K562 (cell line): ENCODE measurements at regions not wholly inside any gene's neighbourhood (a gene's known extent, or its start where the extent isn't known, plus 50 kb on each side); places are given as distances from the start of the nearest gene placed in this dataset.
A peak's percentile ranks its signal among the peaks of the same experiment; 100 is the strongest.

ENCODE experiments used
- BACH1 ChIP-seq: fragments of 200-800 bp; sonication (Bioruptor generic); IDR thresholded peaks from 2 replicates; pipeline ENCODE4 v1.6.1; 2016; ENCODE audit warnings: missing genetic modification characterization, missing compliant biosample characterization
- GATA2 ChIP-seq: sonication (generic); formaldehyde crosslinking; IDR thresholded peaks from 2 replicates; pipeline ENCODE4 v1.4.0; 2020; ENCODE audit warnings: mild to moderate bottlenecking, missing genetic modification reagents
- HDGF ChIP-seq: fragments of 450-650 bp; IDR thresholded peaks from 2 replicates; pipeline ENCODE4 v1.6.1; 2016
- HOXB6 ChIP-seq: fragments of 250-450 bp; sonication (Bioruptor Pico); IDR thresholded peaks from 2 replicates; pipeline ENCODE4 v1.5.1; 2022; ENCODE audit warnings: mild to moderate bottlenecking, borderline replicate concordance
- MAZ ChIP-seq, 2 experiments: fragments of 450-650 bp in 1 of 2; sonication (generic) in 1 of 2; formaldehyde crosslinking; IDR thresholded peaks in 1 of 2; conservative IDR thresholded peaks in 1 of 2; 2 replicates each; pipeline versions ENCODE4 v1.4.0 to v1.5.0; 2020; ENCODE audit warnings: mild to moderate bottlenecking in 1 of 2, missing genetic modification reagents in 1 of 2
- MYBL2 ChIP-seq, 2 experiments: fragments of 450-650 bp in 1 of 2; sonication (generic) in 1 of 2; formaldehyde crosslinking in 1 of 2; IDR thresholded peaks; 2 replicates each; pipeline versions ENCODE4 v1.6.1 to v1.8.1; 2017 to 2022; ENCODE audit warnings: borderline replicate concordance in 1 of 2, inconsistent platforms in 1 of 2, low read depth in 1 of 2, mild to moderate bottlenecking in 1 of 2, missing genetic modification reagents in 1 of 2, moderate library complexity in 1 of 2
- XRCC5 ChIP-seq: fragments of 200-400 bp; formaldehyde crosslinking; IDR thresholded peaks from 2 replicates; pipeline ENCODE4 v1.6.1; 2017; ENCODE audit warnings: low read depth, mild to moderate bottlenecking, low read length
- ZFP1 ChIP-seq: fragments of 450-650 bp; formaldehyde crosslinking; IDR thresholded peaks from 2 replicates; pipeline ENCODE4 v1.4.0; 2020; ENCODE audit warnings: mild to moderate bottlenecking, mixed read lengths
- ZNF239 ChIP-seq: fragments of 250-450 bp; sonication (Bioruptor Pico); IDR thresholded peaks from 2 replicates; pipeline ENCODE4 v1.4.0; 2020; ENCODE audit warnings: mild to moderate bottlenecking
- ZNF507 ChIP-seq: conservative IDR thresholded peaks from 2 replicates; pipeline ENCODE4 v1.6.1; 2017; ENCODE audit warnings: missing genetic modification characterization, missing compliant biosample characterization
- ZNF785 ChIP-seq: fragments of 250-450 bp; sonication (Bioruptor Pico); IDR thresholded peaks from 2 replicates; pipeline ENCODE4 v1.4.0; 2020; ENCODE audit warnings: mild to moderate bottlenecking
- TF ChIP-seq, protein P1 (sequence below): fragments of 250-450 bp; sonication (Bioruptor Pico); IDR thresholded peaks from 2 replicates; pipeline ENCODE4 v1.5.0; 2021
- TF ChIP-seq, protein P2 (sequence below), 2 experiments: IDR thresholded peaks; 2 replicates each; pipeline ENCODE4 v1.6.1; 2012; ENCODE audit warnings: improper control_type of control experiment in 2 of 2, low read depth in 2 of 2, low read length in 2 of 2, borderline replicate concordance in 1 of 2
- TF ChIP-seq, protein P3 (sequence below): fragments of 450-650 bp; formaldehyde crosslinking; IDR thresholded peaks from 2 replicates; pipeline ENCODE4 v1.4.0; 2022; ENCODE audit warnings: mild to moderate bottlenecking, moderate library complexity
- TF ChIP-seq, protein P4 (sequence below), 2 experiments: IDR thresholded peaks in 1 of 2; conservative IDR thresholded peaks in 1 of 2; 2 replicates each; pipeline ENCODE4 v1.6.1; 2016; ENCODE audit warnings: low read depth in 2 of 2, mild to moderate bottlenecking in 1 of 2, missing compliant biosample characterization in 1 of 2, missing genetic modification characterization in 1 of 2, moderate library complexity in 1 of 2

DNA sequence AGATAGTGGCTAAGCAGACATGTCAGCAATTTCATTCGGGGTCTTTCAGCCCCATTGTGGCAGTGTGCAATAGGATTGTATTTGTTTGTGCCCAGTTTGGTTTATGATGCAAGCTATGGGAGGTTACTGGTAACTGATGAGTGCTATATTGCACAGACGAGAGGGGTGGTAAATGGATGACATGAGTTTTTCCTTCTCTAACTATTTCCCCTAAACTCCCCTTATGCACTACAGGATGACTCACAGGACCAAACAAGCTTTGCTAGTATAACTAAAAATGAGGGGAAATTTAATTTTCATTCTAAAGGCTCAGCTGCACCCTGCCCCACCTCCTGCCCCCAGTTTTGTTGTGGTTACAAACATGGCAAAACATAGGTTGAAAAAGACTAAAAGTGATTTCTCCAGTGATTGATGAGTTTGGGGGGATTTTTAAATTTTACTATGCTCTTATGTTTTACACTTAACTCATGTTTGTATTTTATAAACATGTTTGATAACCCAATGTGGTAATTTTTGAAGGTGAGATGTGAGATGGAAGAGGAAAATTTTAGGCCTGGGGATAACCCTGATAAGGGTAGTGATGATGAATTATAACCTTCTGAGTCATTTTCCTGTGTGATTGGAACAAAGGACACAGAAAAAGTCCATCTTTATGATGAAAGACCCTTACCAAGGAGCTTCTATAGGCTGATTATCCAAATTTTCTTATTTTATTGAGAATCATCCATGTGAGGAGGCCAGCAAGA lies 60.8 kb upstream of the NAMPT start (continued):
- TF ChIP-seq XRCC5 (no peak), BACH1 (tag) (no peak), ZNF239 (CRISPR knock-in tag) (peak; percentile 38; the same call in 1 of the 2 replicates), HOXB6 (no peak), HDGF (no peak), ZNF507 (tag) (no peak), MYBL2 (IDR thresholded peaks at IDR 0.05; ENCODE audit: low read depth) (no peak), MYBL2 (CRISPR knock-in tag; IDR thresholded peaks at IDR 0.05; ENCODE audit: borderline replicate concordance) (no peak), MAZ (CRISPR knock-in tag; conservative IDR thresholded peaks at IDR 0.05 in 1 of 2, IDR thresholded peaks at IDR 0.05 in 1 of 2) (no peak; a peak in 1 of 4 replicates), GATA2 (CRISPR knock-in tag) (no peak), ZFP1 (CRISPR knock-in tag) (no peak), ZNF785 (CRISPR knock-in tag) (no peak)
- TF ChIP-seq, protein P1, sequence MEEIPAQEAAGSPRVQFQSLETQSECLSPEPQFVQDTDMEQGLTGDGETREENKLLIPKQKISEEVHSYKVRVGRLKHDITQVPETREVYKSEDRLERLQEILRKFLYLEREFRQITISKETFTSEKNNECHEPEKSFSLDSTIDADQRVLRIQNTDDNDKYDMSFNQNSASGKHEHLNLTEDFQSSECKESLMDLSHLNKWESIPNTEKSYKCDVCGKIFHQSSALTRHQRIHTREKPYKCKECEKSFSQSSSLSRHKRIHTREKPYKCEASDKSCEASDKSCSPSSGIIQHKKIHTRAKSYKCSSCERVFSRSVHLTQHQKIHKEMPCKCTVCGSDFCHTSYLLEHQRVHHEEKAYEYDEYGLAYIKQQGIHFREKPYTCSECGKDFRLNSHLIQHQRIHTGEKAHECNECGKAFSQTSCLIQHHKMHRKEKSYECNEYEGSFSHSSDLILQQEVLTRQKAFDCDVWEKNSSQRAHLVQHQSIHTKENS (CRISPR knock-in tag), result no peak
- TF ChIP-seq, protein P2, sequence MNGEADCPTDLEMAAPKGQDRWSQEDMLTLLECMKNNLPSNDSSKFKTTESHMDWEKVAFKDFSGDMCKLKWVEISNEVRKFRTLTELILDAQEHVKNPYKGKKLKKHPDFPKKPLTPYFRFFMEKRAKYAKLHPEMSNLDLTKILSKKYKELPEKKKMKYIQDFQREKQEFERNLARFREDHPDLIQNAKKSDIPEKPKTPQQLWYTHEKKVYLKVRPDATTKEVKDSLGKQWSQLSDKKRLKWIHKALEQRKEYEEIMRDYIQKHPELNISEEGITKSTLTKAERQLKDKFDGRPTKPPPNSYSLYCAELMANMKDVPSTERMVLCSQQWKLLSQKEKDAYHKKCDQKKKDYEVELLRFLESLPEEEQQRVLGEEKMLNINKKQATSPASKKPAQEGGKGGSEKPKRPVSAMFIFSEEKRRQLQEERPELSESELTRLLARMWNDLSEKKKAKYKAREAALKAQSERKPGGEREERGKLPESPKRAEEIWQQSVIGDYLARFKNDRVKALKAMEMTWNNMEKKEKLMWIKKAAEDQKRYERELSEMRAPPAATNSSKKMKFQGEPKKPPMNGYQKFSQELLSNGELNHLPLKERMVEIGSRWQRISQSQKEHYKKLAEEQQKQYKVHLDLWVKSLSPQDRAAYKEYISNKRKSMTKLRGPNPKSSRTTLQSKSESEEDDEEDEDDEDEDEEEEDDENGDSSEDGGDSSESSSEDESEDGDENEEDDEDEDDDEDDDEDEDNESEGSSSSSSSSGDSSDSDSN (IDR thresholded peaks at IDR 0.05; ENCODE audit: borderline replicate concordance in 1 of 2, low read depth in 2 of 2, low read length in 2 of 2), result no peak
- TF ChIP-seq, protein P3, sequence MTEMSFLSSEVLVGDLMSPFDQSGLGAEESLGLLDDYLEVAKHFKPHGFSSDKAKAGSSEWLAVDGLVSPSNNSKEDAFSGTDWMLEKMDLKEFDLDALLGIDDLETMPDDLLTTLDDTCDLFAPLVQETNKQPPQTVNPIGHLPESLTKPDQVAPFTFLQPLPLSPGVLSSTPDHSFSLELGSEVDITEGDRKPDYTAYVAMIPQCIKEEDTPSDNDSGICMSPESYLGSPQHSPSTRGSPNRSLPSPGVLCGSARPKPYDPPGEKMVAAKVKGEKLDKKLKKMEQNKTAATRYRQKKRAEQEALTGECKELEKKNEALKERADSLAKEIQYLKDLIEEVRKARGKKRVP (CRISPR knock-in tag), result peak; percentile 75; the same call in 1 of the 2 replicates
- TF ChIP-seq, protein P4, sequence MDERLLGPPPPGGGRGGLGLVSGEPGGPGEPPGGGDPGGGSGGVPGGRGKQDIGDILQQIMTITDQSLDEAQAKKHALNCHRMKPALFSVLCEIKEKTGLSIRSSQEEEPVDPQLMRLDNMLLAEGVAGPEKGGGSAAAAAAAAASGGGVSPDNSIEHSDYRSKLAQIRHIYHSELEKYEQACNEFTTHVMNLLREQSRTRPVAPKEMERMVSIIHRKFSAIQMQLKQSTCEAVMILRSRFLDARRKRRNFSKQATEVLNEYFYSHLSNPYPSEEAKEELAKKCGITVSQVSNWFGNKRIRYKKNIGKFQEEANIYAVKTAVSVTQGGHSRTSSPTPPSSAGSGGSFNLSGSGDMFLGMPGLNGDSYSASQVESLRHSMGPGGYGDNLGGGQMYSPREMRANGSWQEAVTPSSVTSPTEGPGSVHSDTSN (CRISPR knock-in tag; IDR thresholded peaks at IDR 0.05; ENCODE audit: low read depth), result no peak
- TF ChIP-seq, protein P4 (tag; conservative IDR thresholded peaks at IDR 0.05; ENCODE audit: low read depth), result 0 out of 2 replicates have a peak, but pooled peaks have one; percentile 24
